22Rv1 (cell line): ENCODE measurements at regions not wholly inside any gene's neighbourhood (a gene's known extent, or its start where the extent isn't known, plus 50 kb on each side); places are given as distances from the start of the nearest gene placed in this dataset.

ENCODE experiments used
- CTCF ChIP-seq: fragments of 450-650 bp; IDR thresholded peaks from 2 replicates; pipeline ENCODE4 v1.5.1; 2017; ENCODE audit warnings: mild to moderate bottlenecking
- ZFX ChIP-seq: fragments of 450-650 bp; IDR thresholded peaks from 2 replicates; pipeline ENCODE4 v1.6.1; 2017; ENCODE audit warnings: antibody characterized with exemption, borderline replicate concordance

- no peak for TF ChIP-seq CTCF
- no peak for TF ChIP-seq ZFX
Observed at GRCh38 chr11:38136887-38137286, 1538.9 kb upstream of the RAG2 start.
